Lung (tissue), 11 donors: ENCODE measurements at regions not wholly inside any gene's neighbourhood (a gene's known extent, or its start where the extent isn't known, plus 50 kb on each side); places are given as distances from the start of the nearest gene placed in this dataset.

Experiments used
- ATAC-seq: fragments of 200-7000 bp; cut with Tn5 transposase; one replicate; pipeline ENCODE4 v1.9.1; 2020; ENCODE audit warnings: moderate number of reproducible peaks; ENCODE audit not compliant: insufficient read depth, low FRiP score
- DNase-seq, 3 donors: peaks; one replicate each; pipeline ENCODE4 v3.0.0-alpha.2; 2013 to 2017
- H3K27ac ChIP-seq, 2 donors: one replicate each; pipeline ENCODE4 v1.5.1; 2013; ENCODE audit warnings: mild to moderate bottlenecking in 2 of 2, moderate library complexity in 2 of 2, control low read depth in 1 of 2, inconsistent platforms in 1 of 2, low read depth in 1 of 2, low read length in 1 of 2
- H3K27me3 ChIP-seq, 3 donors: one replicate each; pipeline ENCODE4 v1.5.1; 2013; ENCODE audit warnings: low read length in 2 of 3; ENCODE audit not compliant: control insufficient read depth in 3 of 3, insufficient read depth in 3 of 3
- H3K36me3 ChIP-seq, 4 donors: one replicate each; pipeline ENCODE4 v1.5.1; 2013; ENCODE audit warnings: low read length in 4 of 4, mild to moderate bottlenecking in 1 of 4, moderate library complexity in 1 of 4; ENCODE audit not compliant: control insufficient read depth in 4 of 4, insufficient read depth in 4 of 4
- H3K4me1 ChIP-seq, 5 donors: one replicate each; pipeline ENCODE4 v1.5.1; 2013; ENCODE audit warnings: low read length in 5 of 5, mild to moderate bottlenecking in 2 of 5, moderate library complexity in 1 of 5; ENCODE audit not compliant: control insufficient read depth in 5 of 5, insufficient read depth in 5 of 5
- H3K4me3 ChIP-seq: one replicate; pipeline ENCODE4 v1.5.1; 2013; ENCODE audit warnings: mild to moderate bottlenecking, control low read depth, moderate library complexity
- H3K9ac ChIP-seq, 2 donors: one replicate each; pipeline ENCODE4 v1.5.1; 2013; ENCODE audit warnings: low read length in 2 of 2, control low read depth in 1 of 2; ENCODE audit not compliant: insufficient read depth in 1 of 2
- H3K9me3 ChIP-seq, 4 donors: one replicate each; pipeline ENCODE4 v1.5.1; 2013; ENCODE audit warnings: low read length in 3 of 4, mild to moderate bottlenecking in 1 of 4, moderate library complexity in 1 of 4; ENCODE audit not compliant: control insufficient read depth in 4 of 4, insufficient read depth in 3 of 4
- WGBS, 2 donors: extraction: QIAGEN DNeasy Blood & Tissue Kit; methylation state at CpG; one replicate each; pipeline ENCODE4 v1.1.7; 2013; 5-methylcytosine and 5-hydroxymethylcytosine counted together
- TF ChIP-seq, protein P1 (sequence below): IDR thresholded peaks from 2 replicates; pipeline ENCODE4 v1.5.1; 2012; ENCODE audit warnings: mild to moderate bottlenecking; ENCODE audit errors: control extremely low read depth, extremely low read depth
- donor health status: control.
- donor health status: control.
- donor health status: Bipolar disorder and iron deficiency.
- donor health status: healthy.
- donor health status: DM: yes; HTN: yes; CAD: no.

DNA sequence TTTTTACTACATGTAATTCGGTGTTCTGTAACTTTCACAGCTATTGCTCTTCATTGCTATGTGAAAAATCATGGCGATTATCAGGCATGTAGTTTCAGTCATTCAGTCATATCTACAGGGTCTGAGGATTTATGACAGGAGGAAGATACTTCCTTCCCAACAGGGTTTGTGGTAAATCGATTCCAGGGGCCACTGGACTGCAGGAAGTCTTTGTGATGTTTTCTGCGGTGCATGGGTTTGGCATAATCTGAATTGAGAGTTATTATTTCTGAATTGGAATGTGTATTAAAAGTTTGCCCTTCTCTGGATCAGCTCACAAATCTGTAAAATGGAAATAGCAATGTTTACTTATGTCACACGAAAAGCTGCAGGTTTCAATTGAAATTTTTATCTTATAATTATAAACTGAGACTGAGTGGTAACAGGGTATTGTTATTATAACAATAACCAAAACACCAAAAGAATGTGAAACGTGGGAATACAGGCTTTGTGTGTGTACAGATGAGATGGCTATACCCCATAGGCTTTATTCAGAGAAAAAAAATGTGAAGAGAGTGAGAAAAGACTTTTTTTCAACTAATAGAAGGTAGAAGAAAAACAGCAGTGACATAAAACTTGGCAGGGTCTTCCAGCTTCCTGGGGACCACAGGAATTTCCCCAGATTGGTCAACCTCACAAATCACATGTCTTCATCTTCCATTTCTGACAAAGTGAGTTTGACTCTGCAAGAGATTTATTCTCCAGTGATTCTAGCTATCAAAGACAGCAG, 307.7 kb upstream of the NFE2L3 start:
- Histone ChIP-seq H3K36me3 (no peaks in the 10 kb centered on the region), H3K27ac (no peak overlapping the region), H3K27me3 (no peaks in the 10 kb centered on the region), H3K4me3 (no peak overlapping the region), H3K4me1 (peaks cover 1 to 50% (median 25%) of the 10 kb centered on the region in 5 donors), H3K9ac (no peak overlapping the region), H3K9me3 (no peaks in the 10 kb centered on the region)
- ATAC-seq, result no peak
- TF ChIP-seq, protein P1, sequence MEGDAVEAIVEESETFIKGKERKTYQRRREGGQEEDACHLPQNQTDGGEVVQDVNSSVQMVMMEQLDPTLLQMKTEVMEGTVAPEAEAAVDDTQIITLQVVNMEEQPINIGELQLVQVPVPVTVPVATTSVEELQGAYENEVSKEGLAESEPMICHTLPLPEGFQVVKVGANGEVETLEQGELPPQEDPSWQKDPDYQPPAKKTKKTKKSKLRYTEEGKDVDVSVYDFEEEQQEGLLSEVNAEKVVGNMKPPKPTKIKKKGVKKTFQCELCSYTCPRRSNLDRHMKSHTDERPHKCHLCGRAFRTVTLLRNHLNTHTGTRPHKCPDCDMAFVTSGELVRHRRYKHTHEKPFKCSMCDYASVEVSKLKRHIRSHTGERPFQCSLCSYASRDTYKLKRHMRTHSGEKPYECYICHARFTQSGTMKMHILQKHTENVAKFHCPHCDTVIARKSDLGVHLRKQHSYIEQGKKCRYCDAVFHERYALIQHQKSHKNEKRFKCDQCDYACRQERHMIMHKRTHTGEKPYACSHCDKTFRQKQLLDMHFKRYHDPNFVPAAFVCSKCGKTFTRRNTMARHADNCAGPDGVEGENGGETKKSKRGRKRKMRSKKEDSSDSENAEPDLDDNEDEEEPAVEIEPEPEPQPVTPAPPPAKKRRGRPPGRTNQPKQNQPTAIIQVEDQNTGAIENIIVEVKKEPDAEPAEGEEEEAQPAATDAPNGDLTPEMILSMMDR, result no peak
- no peak for DNase-seq
- 25 to 41% methylated on average over 6 of the region's 6 CpGs for WGBS, 2 donors

- H3K27ac ChIP-seq, result peak overlapping the region in 1 of 2 donors; percentile 2
- no peaks in the 10 kb centered on the region for H3K9me3 ChIP-seq
- no peaks in the 10 kb centered on the region for H3K27me3 ChIP-seq
- TF ChIP-seq, protein P1, result no peak
- ATAC-seq, result no peak
- WGBS, 2 donors, result 85 to 90% methylated on average over 5 of the region's 5 CpGs
- no peak overlapping the region for H3K4me3 ChIP-seq
- H3K9ac ChIP-seq, result no peak overlapping the region
- no peak for DNase-seq
- H3K4me1 ChIP-seq, result peaks cover 1 to 62% (median 26%) of the 10 kb centered on the region in 5 donors
- H3K36me3 ChIP-seq, result no peaks in the 10 kb centered on the region
Measured at GRCh38 chr7:25845464-25845863, 306.5 kb upstream of the NFE2L3 start.

DNA sequence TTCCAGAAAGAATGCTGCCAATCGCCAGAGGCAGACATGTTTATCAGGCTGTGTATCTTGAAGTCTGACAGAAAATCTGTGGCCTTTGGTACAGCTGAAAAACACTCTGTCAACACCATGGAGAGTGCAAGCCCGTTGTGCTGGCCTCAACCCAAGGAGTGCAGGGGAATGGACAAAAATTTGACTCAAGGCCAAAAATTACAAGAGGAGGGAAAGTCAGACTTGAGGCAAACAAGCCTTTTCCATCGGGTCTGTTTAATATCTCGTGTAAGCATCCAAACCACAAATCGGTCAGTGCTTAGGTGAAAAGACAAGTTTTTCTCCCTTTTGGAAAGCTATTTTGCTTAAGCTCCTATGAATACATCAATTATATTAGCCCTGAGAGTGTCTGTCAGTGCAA, 305.3 kb upstream of the NFE2L3 start:
- H3K4me3 ChIP-seq, result no peak overlapping the region
- ATAC-seq (no peak), DNase-seq (peak; percentile 91 to 98 (median 98))
- WGBS, 2 donors, result 37 to 62% methylated on average over 5 of the region's 5 CpGs
- H3K36me3 ChIP-seq, result no peaks in the 10 kb centered on the region
- TF ChIP-seq, protein P1, result no peak
- no peaks in the 10 kb centered on the region for H3K27me3 ChIP-seq
- H3K9me3 ChIP-seq, result peaks cover 0 to 1% (median 0%) of the 10 kb centered on the region in 4 donors
- H3K9ac ChIP-seq, result no peak overlapping the region
- no peak overlapping the region for H3K27ac ChIP-seq
- H3K4me1 ChIP-seq, result peaks cover 1 to 74% (median 37%) of the 10 kb centered on the region in 5 donors
